Progenitor cell of endocrine pancreas (in vitro differentiated cells): ENCODE measurements at regions not wholly inside any gene's neighbourhood (a gene's known extent, or its start where the extent isn't known, plus 50 kb on each side); places are given as distances from the start of the nearest gene placed in this dataset.

Experiments
- DNase-seq: peaks from one replicate; pipeline ENCODE4 v3.0.0; 2021; ENCODE audit warnings: low spot score; ENCODE audit not compliant: unreplicated experiment
- H3K27ac Mint-ChIP-seq: 2 replicates; pipeline ENCODE4 v1.8.0; 2021; ENCODE audit warnings: mild to moderate bottlenecking, moderate library complexity, mixed read lengths
- H3K27me3 Mint-ChIP-seq: 2 replicates; pipeline ENCODE4 v1.8.0; 2021; ENCODE audit warnings: mixed read lengths
- H3K36me3 Mint-ChIP-seq: 2 replicates; pipeline ENCODE4 v1.8.0; 2022; ENCODE audit warnings: mixed read lengths; ENCODE audit not compliant: insufficient read depth
- H3K4me1 Mint-ChIP-seq: 2 replicates; pipeline ENCODE4 v1.8.0; 2021; ENCODE audit warnings: low read depth, mixed read lengths
- H3K4me3 Mint-ChIP-seq: 2 replicates; pipeline ENCODE4 v1.8.0; 2021; ENCODE audit warnings: low read depth, mild to moderate bottlenecking, moderate library complexity, mixed read lengths
- H3K9me3 Mint-ChIP-seq: 2 replicates; pipeline ENCODE4 v1.8.0; 2021; ENCODE audit warnings: low read depth, mixed read lengths
- CTCF ChIP-seq: fragments of 200-600 bp; sonication (generic); IDR thresholded peaks from one replicate; pipeline ENCODE4 v1.5.0; 2021; ENCODE audit warnings: antibody characterized with exemption, mild to moderate bottlenecking; ENCODE audit not compliant: unreplicated experiment

GRCh38 chr4:43379016-43379415, 486.5 kb downstream of the GRXCR1 start:
- DNase-seq: no peak
- Mint-ChIP-seq H3K36me3 (no peaks in the 10 kb centered on the region), H3K9me3 (no peaks in the 10 kb centered on the region), H3K4me1 (no peaks in the 10 kb centered on the region), H3K27ac (no peak overlapping the region), H3K27me3 (no peaks in the 10 kb centered on the region), H3K4me3 (no peak overlapping the region)
- no peak for TF ChIP-seq CTCF

GRCh38 chr4:43380093-43380492, 487.6 kb downstream of the GRXCR1 start:
- Mint-ChIP-seq H3K36me3 (no peaks in the 10 kb centered on the region), H3K4me1 (peaks cover under 1% of the 10 kb centered on the region), H3K27me3 (no peaks in the 10 kb centered on the region), H3K27ac (no peak overlapping the region), H3K9me3 (no peaks in the 10 kb centered on the region), H3K4me3 (no peak overlapping the region)
- DNase-seq: no peak
- no peak for TF ChIP-seq CTCF

- Mint-ChIP-seq H3K4me1 (peaks cover 5% of the 10 kb centered on the region), H3K36me3 (no peaks in the 10 kb centered on the region), H3K27ac (no peak overlapping the region), H3K4me3 (no peak overlapping the region), H3K9me3 (no peaks in the 10 kb centered on the region), H3K27me3 (no peaks in the 10 kb centered on the region)
- DNase-seq: no peak
- TF ChIP-seq CTCF: no peak
Observed at GRCh38 chr4:43391069-43391468, 498.6 kb downstream of the GRXCR1 start.

- Mint-ChIP-seq H3K27ac (no peak overlapping the region), H3K9me3 (peaks cover 4% of the 10 kb centered on the region), H3K27me3 (no peaks in the 10 kb centered on the region), H3K36me3 (no peaks in the 10 kb centered on the region), H3K4me1 (no peaks in the 10 kb centered on the region), H3K4me3 (no peak overlapping the region)
- no peak for TF ChIP-seq CTCF
- DNase-seq: no peak
Observed at GRCh38 chr4:43394976-43395375, 502.5 kb downstream of the GRXCR1 start.

- no peak for DNase-seq
- Mint-ChIP-seq H3K27ac (no peak overlapping the region), H3K27me3 (no peaks in the 10 kb centered on the region), H3K4me1 (no peaks in the 10 kb centered on the region), H3K9me3 (peaks cover 4% of the 10 kb centered on the region), H3K36me3 (no peaks in the 10 kb centered on the region), H3K4me3 (no peak overlapping the region)
- TF ChIP-seq CTCF: no peak
Observed at GRCh38 chr4:43399726-43400125, 507.2 kb downstream of the GRXCR1 start.
